ENCODE measurements at regions not wholly inside any gene's neighbourhood (a gene's known extent, or its start where the extent isn't known, plus 50 kb on each side); places are given as distances from the start of the nearest gene placed in this dataset.
"Not testable (repeated sequence)": the region's sequence is repeated elsewhere in the genome, so short reads cannot be mapped to it uniquely, and the experiment has no call there.

DNA sequence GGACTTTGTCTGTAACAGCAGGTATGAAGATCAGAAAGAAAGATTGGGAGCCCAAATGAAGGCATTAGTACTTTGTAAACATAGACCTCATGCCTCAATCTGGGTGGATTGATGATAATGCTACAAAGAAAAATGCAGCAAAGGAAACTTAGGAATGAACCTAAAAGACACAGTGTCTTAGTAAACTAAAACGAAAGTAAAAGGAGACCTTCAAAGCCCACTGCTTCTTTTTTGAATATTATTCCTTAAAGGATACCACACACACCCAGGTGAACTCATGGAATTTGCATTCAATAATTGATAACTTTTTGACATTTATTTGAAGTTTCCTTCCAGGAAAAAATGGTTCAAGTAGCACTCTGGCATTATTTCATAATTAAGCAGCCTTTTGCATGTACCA lies 543.2 kb downstream of the TTLL7 start:
- DNase-seq: not testable (repeated sequence)

GRCh38 chr1:83445873-83446272 lies 553.1 kb downstream of the TTLL7 start:
- not testable (repeated sequence) for DNase-seq

DNA sequence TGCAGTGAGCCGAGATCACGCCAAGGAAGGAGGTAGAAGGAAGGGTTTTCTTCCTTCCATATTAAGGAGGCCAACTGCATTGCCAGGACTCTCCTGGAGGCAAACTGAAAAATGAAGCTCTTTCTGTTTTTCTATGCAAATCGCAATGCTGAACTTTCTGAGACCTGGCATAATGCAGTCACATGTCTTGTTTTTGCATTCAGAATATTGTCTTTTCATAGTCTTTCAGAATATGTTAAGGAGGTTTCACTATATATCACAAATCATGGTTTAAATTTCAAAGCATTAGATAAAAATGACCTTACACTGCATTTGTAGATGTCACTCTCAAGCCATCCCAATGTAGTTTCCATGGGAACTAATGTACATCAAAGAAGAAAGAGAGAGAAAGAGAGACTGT lies 556.5 kb downstream of the TTLL7 start:
- not testable (repeated sequence) for DNase-seq

DNA sequence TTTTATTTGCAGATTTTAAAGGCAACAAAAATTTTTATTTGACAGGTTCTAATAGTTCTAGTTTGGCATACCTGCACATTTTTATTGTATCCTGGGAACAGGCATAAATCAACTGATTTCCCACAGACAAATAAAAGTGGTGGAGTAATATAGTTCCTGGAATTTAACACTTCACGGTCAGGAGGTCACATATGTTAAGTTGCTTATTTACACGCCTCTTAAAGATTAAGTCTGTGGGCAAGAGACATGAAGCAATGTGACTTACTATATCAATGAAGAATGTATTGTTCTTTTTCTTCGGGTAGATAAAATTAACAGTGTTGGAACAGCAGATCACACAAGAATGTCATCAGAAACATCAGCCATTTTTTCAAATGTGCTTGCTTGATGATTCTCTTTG lies 558.3 kb downstream of the TTLL7 start:
- not testable (repeated sequence) for DNase-seq

DNA sequence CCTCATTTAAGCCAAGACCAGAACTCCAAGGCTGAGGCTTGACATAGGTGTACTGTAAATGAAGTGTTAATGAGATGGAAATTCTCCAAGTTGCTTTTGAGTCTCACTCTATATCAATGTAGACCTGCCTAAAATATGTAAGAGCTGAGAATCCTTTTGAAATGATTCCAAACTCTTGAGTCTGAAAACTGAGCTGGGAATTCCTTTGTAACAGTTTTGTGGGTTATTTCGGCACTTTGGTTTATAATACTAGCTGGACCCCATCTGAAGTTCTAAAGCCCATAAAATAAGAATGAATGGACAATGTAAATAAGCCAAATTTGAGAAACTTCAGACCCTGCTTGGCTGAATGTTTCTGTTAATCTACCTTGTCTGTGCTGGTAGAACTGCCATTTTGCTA lies 558.9 kb downstream of the TTLL7 start:
- not testable (repeated sequence) for DNase-seq

- DNase-seq: not testable (repeated sequence)
Measured at GRCh38 chr1:83438316-83438715, 560.6 kb downstream of the TTLL7 start.

DNA sequence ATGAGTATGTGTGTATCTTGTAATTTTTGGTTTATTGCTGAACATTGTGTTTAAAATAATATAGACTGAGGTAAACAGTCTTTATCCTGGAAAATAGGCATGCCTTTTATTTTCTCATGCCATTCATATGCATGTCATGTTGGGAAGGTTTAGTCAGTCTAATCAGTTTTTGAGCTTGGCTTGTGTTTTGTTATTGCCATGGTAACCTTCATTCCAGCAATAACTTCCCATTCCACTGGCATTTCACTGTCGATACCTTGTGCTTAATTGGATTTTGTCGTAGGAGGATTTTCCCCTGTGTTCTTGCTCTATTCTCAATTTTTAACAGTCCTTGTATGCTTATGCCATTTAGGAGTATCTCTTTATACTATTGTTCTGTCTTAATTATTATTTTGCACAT lies 563.6 kb downstream of the TTLL7 start:
- DNase-seq: not testable (repeated sequence)

DNA sequence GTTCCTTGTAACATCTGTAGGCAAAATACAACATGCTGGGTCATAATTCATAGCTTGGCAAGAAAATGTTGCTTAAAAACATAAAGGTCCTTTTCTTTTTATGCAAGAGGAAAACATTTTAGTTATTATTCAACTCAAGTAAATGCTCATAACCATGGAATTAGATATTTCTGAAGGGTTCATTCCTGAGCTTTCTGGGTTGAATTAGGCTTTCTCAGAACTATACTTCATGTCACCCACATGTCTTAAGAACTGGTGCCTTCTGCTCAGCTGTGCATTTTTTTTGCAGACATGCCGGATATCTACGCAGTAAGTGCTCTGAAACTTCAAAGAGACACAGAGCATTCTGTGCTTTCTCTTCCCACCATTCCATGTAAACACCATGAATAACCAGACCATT lies 571.4 kb downstream of the TTLL7 start:
- not testable (repeated sequence) for DNase-seq

DNA sequence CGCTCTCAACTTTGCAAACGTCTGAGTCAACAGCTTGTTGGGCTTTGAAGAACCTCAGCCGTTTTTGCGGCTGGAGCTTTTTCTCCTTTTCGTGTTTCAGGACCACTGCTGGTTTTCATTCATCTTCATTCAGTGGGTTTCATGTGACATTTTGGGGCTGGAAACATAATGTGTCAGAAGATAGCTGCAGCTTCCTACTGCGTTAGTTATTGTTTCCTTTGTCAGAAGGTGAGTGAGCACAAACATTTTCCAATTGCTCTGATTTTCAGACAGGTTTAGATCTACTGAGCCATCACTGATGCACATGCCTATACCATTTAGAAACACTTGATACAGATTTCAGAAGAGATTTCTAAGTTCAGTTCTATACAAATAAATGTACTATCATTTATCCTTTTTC lies 575.5 kb downstream of the TTLL7 start:
- DNase-seq: not testable (repeated sequence)

GRCh38 chr1:83418558-83418957 lies 580.4 kb downstream of the TTLL7 start:
- DNase-seq: no peak

- DNase-seq: not testable (repeated sequence)
Measured at GRCh38 chr1:83413839-83414107, 585.2 kb downstream of the TTLL7 start.

- not testable (repeated sequence) for DNase-seq
Measured at GRCh38 chr1:83410746-83411413, 588.1 kb downstream of the TTLL7 start.

- not testable (repeated sequence) for DNase-seq
Measured at GRCh38 chr1:83406693-83407371, 592.1 kb downstream of the TTLL7 start.

GRCh38 chr1:83405789-83406188 lies 593.1 kb downstream of the TTLL7 start:
- DNase-seq: not testable (repeated sequence)

DNA sequence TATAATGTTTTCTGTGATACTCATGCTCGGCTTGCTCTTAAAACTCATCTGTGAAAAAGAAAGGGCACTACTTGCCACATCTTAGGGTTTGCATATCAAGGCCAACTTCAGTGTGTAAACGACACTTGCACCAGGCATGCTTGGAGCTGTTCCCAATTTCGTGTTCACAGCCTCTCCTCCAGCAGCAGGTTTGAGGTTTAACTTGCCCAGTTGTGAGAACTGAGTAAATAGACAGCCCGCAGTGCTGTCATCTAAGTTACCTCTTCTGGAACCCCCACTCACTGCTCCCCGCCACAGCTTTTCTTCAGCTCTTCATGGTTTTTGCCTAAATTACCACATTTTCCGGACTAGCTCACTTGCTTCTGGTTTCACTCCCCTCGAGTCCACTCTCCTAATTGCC lies 595.4 kb downstream of the TTLL7 start:
- DNase-seq: not testable (repeated sequence)

- not testable (repeated sequence) for DNase-seq
Measured at GRCh38 chr1:83401146-83401545, 597.8 kb downstream of the TTLL7 start.

GRCh38 chr1:83400173-83400572 lies 598.8 kb downstream of the TTLL7 start:
- not testable (repeated sequence) for DNase-seq

DNA sequence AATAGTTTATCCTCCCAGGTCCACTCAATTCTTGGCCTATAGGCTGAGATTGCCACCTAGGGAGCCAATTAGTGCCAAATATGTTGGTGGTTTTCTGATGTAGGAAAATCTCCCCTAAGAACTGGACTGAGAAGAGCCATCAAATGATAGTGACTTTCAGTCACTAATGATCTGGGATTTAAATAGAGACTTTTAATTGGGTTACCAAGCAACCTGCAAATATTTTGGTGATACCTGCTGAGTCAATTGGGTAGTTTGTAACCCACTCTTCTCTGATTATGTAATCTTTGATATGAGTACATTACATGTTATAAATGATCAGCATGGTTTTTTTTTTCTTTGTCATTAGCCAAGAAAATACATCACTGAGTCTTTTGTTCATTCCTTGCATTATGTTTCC lies 600.8 kb downstream of the TTLL7 start:
- DNase-seq: not testable (repeated sequence)

DNA sequence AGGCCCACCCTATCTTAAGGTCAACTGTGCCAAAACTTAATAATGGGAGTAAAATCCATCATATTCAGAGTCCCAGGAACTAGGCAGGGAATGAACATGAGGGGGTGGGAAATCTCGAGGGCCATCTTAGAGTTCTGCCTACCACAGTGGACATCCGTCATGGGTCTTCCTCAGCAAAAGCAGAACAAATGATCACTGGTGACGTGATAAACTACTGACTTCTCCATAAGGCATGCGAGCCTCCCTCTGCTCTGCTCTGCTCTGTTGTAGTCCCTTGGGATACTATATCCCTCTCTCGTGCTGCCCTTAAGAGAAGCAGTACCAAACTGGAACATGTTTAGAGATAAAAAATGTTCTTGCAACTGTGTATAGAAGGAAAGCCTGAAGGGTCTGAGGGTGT lies 603.8 kb downstream of the TTLL7 start:
- DNase-seq: not testable (repeated sequence)

GRCh38 chr1:83386946-83387345 lies 612.0 kb downstream of the TTLL7 start:
- not testable (repeated sequence) for DNase-seq

GRCh38 chr1:83383107-83383506 lies 615.8 kb downstream of the TTLL7 start:
- DNase-seq: not testable (repeated sequence)

- DNase-seq: not testable (repeated sequence)
Measured at GRCh38 chr1:83373018-83373417, 625.9 kb downstream of the TTLL7 start.

DNA sequence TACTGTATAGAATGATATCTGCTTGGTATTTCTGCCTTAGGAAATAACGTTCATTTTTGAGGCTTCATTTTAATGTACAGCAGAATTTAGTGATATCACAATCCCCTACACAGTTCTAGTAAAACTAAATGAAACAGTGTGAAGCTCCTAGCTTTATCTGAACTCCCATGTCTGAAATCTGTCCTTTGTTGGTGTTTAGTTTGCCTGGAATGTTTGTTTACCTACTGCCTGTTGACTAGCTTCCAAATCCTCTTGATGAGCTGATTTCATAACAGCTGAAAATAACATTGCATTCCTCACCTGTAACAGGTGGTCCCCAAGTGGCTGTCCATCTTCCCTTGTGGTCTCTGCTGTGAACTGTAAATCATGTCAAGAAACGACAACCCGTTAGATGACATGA lies 629.1 kb downstream of the TTLL7 start:
- not testable (repeated sequence) for DNase-seq

DNA sequence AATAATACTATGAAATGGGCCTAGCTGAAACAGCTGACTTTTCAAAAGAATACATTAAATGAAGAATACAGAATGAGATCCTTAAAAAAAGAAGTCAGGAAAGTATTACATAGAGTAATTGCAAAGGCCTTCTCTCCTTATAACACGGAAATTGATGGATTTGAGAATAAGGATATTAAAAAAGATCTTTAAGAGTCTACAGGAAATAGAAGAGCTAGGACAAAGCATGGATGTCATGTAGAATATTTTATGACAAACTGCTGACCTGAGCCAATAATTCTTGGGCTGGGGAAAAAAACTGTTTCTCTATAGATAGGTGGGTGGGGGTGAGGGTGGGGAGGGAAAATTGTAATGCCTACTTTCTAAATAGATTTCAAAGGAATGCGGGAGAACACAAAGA lies 633.6 kb downstream of the TTLL7 start:
- not testable (repeated sequence) for DNase-seq

DNA sequence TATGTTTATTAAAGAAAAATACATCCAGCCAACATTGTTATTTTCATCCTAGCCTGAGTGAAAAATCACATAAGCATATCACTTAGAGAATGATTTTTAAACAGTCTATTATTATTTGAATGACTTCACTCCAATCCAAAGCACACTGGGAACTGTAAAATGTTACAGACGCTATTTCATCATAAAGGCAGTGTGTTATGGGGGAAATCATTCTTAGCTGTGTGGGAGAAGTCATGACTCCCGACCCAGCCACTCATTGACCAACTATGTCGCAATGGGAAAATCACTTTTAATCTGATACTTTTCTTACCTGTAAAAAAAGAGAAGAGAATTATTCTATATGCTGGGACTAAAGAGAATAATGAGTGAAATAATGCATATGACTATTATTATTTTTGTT lies 653.6 kb downstream of the TTLL7 start:
- not testable (repeated sequence) for DNase-seq

Measured in DMS 273 treated with DMSO at 0.1 percent for 48 hours (cell line).